Nephron progenitor cell (in vitro differentiated cells): ENCODE measurements at regions not wholly inside any gene's neighbourhood (a gene's known extent, or its start where the extent isn't known, plus 50 kb on each side); places are given as distances from the start of the nearest gene placed in this dataset.
"Not testable (repeated sequence)": the region's sequence is repeated elsewhere in the genome, so short reads cannot be mapped to it uniquely, and the experiment has no call there.

Source experiments
- DNase-seq: peaks from one replicate; pipeline ENCODE4 v3.0.0; 2021
- H3K27ac Mint-ChIP-seq: 2 replicates; pipeline ENCODE4 v1.8.0; 2021; ENCODE audit warnings: mild to moderate bottlenecking, moderate library complexity, mixed read lengths
- H3K27me3 Mint-ChIP-seq: 2 replicates; pipeline ENCODE4 v1.8.0; 2021; ENCODE audit warnings: mild to moderate bottlenecking, low read depth, mixed read lengths; ENCODE audit not compliant: poor library complexity
- H3K36me3 Mint-ChIP-seq: 2 replicates; pipeline ENCODE4 v1.8.0; 2021; ENCODE audit warnings: low read depth, mixed read lengths
- H3K4me1 Mint-ChIP-seq: 2 replicates; pipeline ENCODE4 v1.8.0; 2021; ENCODE audit warnings: mixed read lengths
- H3K4me3 Mint-ChIP-seq: 2 replicates; pipeline ENCODE4 v1.8.0; 2021; ENCODE audit warnings: mild to moderate bottlenecking, moderate library complexity, mixed read lengths
- H3K9me3 Mint-ChIP-seq: 2 replicates; pipeline ENCODE4 v1.8.0; 2021; ENCODE audit warnings: mild to moderate bottlenecking, moderate library complexity, mixed read lengths
- TF ChIP-seq, protein P1 (sequence below): fragments of 200-600 bp; sonication (generic); IDR thresholded peaks from 2 replicates; pipeline ENCODE4 v1.5.0; 2021; ENCODE audit warnings: antibody characterized with exemption

DNA sequence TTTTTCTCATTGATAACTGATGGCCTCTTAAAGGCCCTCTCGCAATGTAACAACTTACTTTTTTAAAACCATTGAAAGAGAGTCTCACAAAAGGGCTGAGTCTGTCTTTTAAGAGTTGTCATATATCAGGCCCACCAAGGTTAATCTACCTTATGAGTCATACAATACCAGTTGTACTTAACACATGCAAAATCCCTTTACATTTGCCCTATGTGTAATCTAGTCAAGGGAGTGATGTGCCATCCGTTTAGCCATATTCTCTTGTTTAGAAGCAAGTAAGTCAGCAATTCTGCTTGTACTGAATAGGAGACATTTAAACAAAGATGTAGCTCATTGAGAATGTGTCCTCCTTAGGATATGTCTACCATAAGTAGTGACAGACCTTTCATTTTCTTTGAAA, 143.7 kb downstream of the TENT5A start:
- no peak for DNase-seq
- Mint-ChIP-seq H3K4me1 (no peaks in the 10 kb centered on the region), H3K4me3 (no peak overlapping the region), H3K36me3 (no peaks in the 10 kb centered on the region), H3K27ac (no peak overlapping the region), H3K27me3 (no peaks in the 10 kb centered on the region), H3K9me3 (no peaks in the 10 kb centered on the region)
- TF ChIP-seq, protein P1, sequence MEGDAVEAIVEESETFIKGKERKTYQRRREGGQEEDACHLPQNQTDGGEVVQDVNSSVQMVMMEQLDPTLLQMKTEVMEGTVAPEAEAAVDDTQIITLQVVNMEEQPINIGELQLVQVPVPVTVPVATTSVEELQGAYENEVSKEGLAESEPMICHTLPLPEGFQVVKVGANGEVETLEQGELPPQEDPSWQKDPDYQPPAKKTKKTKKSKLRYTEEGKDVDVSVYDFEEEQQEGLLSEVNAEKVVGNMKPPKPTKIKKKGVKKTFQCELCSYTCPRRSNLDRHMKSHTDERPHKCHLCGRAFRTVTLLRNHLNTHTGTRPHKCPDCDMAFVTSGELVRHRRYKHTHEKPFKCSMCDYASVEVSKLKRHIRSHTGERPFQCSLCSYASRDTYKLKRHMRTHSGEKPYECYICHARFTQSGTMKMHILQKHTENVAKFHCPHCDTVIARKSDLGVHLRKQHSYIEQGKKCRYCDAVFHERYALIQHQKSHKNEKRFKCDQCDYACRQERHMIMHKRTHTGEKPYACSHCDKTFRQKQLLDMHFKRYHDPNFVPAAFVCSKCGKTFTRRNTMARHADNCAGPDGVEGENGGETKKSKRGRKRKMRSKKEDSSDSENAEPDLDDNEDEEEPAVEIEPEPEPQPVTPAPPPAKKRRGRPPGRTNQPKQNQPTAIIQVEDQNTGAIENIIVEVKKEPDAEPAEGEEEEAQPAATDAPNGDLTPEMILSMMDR = no peak

DNA sequence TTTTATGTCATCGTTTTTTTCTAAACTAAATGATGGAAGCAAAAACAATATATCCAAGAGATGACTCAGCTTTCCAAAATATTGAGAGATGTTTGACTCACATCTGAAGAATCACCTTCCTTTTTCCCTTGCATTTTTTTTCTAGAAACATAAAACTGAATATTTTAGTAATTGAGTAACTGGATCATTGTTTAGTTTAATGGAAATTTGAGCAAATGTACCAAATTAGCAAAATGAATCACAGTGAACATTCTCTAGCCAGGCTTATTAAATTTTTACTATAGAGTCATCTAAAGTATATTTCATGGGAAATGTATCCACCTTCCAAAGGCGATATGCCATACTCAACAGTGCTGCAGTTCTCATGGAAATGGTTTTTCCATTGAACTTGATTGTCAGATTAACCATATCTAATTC, 145.5 kb downstream of the TENT5A start:
- no peak for DNase-seq
- H3K4me3 Mint-ChIP-seq = no peak overlapping the region
- H3K36me3 Mint-ChIP-seq = no peaks in the 10 kb centered on the region
- H3K27ac Mint-ChIP-seq = no peak overlapping the region
- H3K9me3 Mint-ChIP-seq = no peaks in the 10 kb centered on the region
- TF ChIP-seq, protein P1 = no peak
- H3K27me3 Mint-ChIP-seq = peaks cover 5% of the 10 kb centered on the region
- H3K4me1 Mint-ChIP-seq = no peaks in the 10 kb centered on the region

DNA sequence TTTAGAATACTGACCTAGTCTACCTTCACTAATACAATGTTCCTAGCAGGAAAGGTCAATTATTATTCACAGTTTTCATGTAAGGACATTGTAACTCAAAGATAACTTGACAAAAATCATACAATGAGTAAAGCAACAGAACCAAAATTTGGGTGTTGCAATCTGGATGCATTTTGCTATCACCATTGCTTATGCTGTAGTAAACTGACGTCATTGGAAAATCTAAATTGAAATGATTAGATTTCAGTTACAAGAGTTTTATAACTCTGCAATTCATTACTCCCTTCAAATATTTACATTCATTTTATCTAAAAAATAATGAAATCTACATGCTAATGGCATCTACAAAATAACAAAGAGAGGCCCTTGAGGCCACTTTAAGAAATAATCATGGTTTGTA, 147.0 kb downstream of the TENT5A start:
- TF ChIP-seq, protein P1 = no peak
- DNase-seq = no peak
- H3K36me3 Mint-ChIP-seq = no peaks in the 10 kb centered on the region
- peaks cover 5% of the 10 kb centered on the region for H3K27me3 Mint-ChIP-seq
- no peaks in the 10 kb centered on the region for H3K9me3 Mint-ChIP-seq
- H3K4me3 Mint-ChIP-seq = no peak overlapping the region
- H3K4me1 Mint-ChIP-seq = no peaks in the 10 kb centered on the region
- H3K27ac Mint-ChIP-seq = no peak overlapping the region

DNA sequence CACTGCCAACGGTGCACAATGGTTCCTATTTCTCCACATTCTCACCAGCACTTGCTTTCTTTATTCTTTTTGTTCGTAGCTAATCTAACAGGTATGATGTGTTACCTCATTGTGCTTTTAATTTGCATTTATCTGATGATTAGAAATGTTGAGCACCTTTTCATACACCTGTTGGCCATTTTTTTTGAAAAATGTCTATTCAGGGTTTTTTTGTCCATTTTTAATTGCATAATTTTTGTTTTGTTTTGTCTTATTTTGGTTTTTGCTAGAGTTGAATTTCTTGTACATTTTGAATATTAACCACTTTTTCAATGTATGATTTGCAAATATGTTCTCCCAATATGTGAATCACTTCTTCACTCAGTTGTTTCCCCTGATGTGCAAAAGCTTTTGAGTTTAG, 150.6 kb downstream of the TENT5A start:
- Mint-ChIP-seq H3K27me3 (peaks cover 5% of the 10 kb centered on the region), H3K36me3 (no peaks in the 10 kb centered on the region)

DNA sequence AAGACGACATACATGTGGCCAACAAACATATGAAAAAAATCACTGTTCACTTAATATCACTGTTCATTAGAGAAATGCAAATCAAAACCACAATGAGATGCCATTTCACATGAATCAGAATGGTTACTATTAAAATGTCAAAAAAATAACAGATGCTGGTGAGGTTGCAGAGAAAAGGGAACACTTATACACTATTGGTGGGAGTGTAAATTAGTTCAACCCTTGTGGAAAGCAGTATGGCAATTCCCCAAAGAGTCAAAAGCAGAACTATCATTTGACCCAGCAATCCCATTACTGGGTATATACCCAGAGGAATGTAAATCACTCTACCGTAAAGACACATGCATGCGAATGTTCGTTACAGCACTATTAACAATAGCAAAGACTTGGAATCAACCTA, 152.0 kb downstream of the TENT5A start:
- not testable (repeated sequence) for H3K4me1 Mint-ChIP-seq, H3K27me3 Mint-ChIP-seq, H3K27ac Mint-ChIP-seq, H3K9me3 Mint-ChIP-seq, H3K4me3 Mint-ChIP-seq, DNase-seq, H3K36me3 Mint-ChIP-seq

More for the DNA sequence above, 150.6 kb downstream of the TENT5A start:
- no peak overlapping the region for H3K4me3 Mint-ChIP-seq
- DNase-seq = no peak
- H3K9me3 Mint-ChIP-seq = no peaks in the 10 kb centered on the region
- H3K4me1 Mint-ChIP-seq = no peaks in the 10 kb centered on the region
- H3K27ac Mint-ChIP-seq = no peak overlapping the region
- TF ChIP-seq, protein P1 = no peak

DNA sequence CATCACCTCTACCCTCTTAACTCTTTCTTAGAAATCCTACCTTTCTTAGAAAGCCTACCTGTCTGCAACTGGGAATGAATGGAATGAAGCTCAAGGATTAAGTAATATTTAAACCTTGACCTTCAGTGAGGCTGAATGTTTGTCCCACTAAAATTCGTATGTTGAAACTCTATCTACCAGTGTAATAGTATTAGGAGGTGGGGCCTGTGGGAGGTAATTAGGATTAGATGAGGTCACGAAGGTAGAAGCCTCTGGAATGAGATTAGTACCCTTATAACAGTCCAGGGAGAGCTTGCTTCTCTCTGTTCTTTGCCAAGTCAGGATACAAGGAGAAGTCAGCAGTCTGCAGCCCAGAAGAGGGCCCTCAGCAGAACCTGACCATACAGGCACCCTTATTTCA, 158.0 kb downstream of the TENT5A start:
- Mint-ChIP-seq H3K4me3 (no peak overlapping the region), H3K9me3 (no peaks in the 10 kb centered on the region), H3K27ac (no peak overlapping the region), H3K4me1 (peaks cover 6% of the 10 kb centered on the region), H3K36me3 (no peaks in the 10 kb centered on the region), H3K27me3 (peaks cover 6% of the 10 kb centered on the region)
- TF ChIP-seq, protein P1 = no peak
- DNase-seq = no peak
